ENCODE measurements at regions not wholly inside any gene's neighbourhood (a gene's known extent, or its start where the extent isn't known, plus 50 kb on each side); places are given as distances from the start of the nearest gene placed in this dataset.

- DNase-seq (ENCODE audit: low spot score), result no peak
Observed at GRCh38 chr16:65307286-65307685, 185.4 kb upstream of the CDH11 start.

GRCh38 chr16:65306722-65307121 lies 184.9 kb upstream of the CDH11 start:
- DNase-seq (ENCODE audit: low spot score), result no peak

- DNase-seq (ENCODE audit: low spot score), result no peak
Observed at GRCh38 chr16:65306300-65306699, 184.4 kb upstream of the CDH11 start.

- no peak for DNase-seq (ENCODE audit: low spot score)
Observed at GRCh38 chr16:65305266-65305959, 183.6 kb upstream of the CDH11 start.

- DNase-seq (ENCODE audit: low spot score), result no peak
Observed at GRCh38 chr16:65301029-65301428, 179.2 kb upstream of the CDH11 start.

- no peak for DNase-seq (ENCODE audit: low spot score)
Observed at GRCh38 chr16:65297453-65297852, 175.6 kb upstream of the CDH11 start.

- DNase-seq (ENCODE audit: low spot score), result no peak
Observed at GRCh38 chr16:65295527-65295926, 173.7 kb upstream of the CDH11 start.

- DNase-seq (ENCODE audit: low spot score), result no peak
Observed at GRCh38 chr16:65294708-65295107, 172.8 kb upstream of the CDH11 start.

- DNase-seq (ENCODE audit: low spot score), result no peak
Observed at GRCh38 chr16:65294165-65294564, 172.3 kb upstream of the CDH11 start.

- DNase-seq (ENCODE audit: low spot score), result no peak
Observed at GRCh38 chr16:65289022-65289421, 167.2 kb upstream of the CDH11 start.

- no peak for DNase-seq (ENCODE audit: low spot score)
Observed at GRCh38 chr16:65287307-65287706, 165.4 kb upstream of the CDH11 start.

GRCh38 chr16:65285128-65286048 lies 163.5 kb upstream of the CDH11 start:
- no peak for DNase-seq (ENCODE audit: low spot score)

GRCh38 chr16:65284626-65285025 lies 162.8 kb upstream of the CDH11 start:
- DNase-seq (ENCODE audit: low spot score), result no peak

- DNase-seq (ENCODE audit: low spot score), result no peak
Observed at GRCh38 chr16:65283181-65283651, 161.4 kb upstream of the CDH11 start.

GRCh38 chr16:65281586-65281985 lies 159.7 kb upstream of the CDH11 start:
- DNase-seq (ENCODE audit: low spot score), result no peak

- no peak for DNase-seq (ENCODE audit: low spot score)
Observed at GRCh38 chr16:65280845-65281512, 159.1 kb upstream of the CDH11 start.

- no peak for DNase-seq (ENCODE audit: low spot score)
Observed at GRCh38 chr16:65279576-65279975, 157.7 kb upstream of the CDH11 start.

GRCh38 chr16:65278874-65279273 lies 157.0 kb upstream of the CDH11 start:
- DNase-seq (ENCODE audit: low spot score), result no peak

GRCh38 chr16:65274566-65274965 lies 152.7 kb upstream of the CDH11 start:
- no peak for DNase-seq (ENCODE audit: low spot score)

- DNase-seq (ENCODE audit: low spot score), result no peak
Observed at GRCh38 chr16:65272699-65273414, 151.0 kb upstream of the CDH11 start.

- DNase-seq (ENCODE audit: low spot score), result no peak
Observed at GRCh38 chr16:65271996-65272395, 150.1 kb upstream of the CDH11 start.
